ENCODE measurements at regions not wholly inside any gene's neighbourhood (a gene's known extent, or its start where the extent isn't known, plus 50 kb on each side); places are given as distances from the start of the nearest gene placed in this dataset.

GRCh38 chr13:66200555-66200954, 1029.6 kb downstream of the PCDH9 start:
- TF ChIP-seq EZH2phosphoT487 (IDR thresholded peaks at IDR 0.05; ENCODE audit: low read length) (no peak), EZH2 (optimal IDR thresholded peaks at IDR 0.05; ENCODE audit: low read depth, low read length) (no peak)
- Histone ChIP-seq H3K9ac (ENCODE audit: low read length) (no peak overlapping the region), H3K36me3 (replicated peaks; ENCODE audit: insufficient read depth, low read length) (no peaks in the 10 kb centered on the region), H3K79me2 (ENCODE audit: low read length) (no peaks in the 10 kb centered on the region), H3K4me1 (ENCODE audit: low read length) (no peaks in the 10 kb centered on the region), H3F3A (ENCODE audit: insufficient read depth, low read length) (no peaks in the 10 kb centered on the region), H4K20me1 (ENCODE audit: insufficient read depth, low read length) (no peaks in the 10 kb centered on the region), H3K9me2 (replicated peaks; ENCODE audit: insufficient read depth, low read length) (no peaks in the 10 kb centered on the region), H3K9me3 (replicated peaks; ENCODE audit: insufficient read depth, low read length) (no peaks in the 10 kb centered on the region), H3K27me3 (replicated peaks; ENCODE audit: insufficient read depth, low read length) (no peaks in the 10 kb centered on the region), H2AFZ (ENCODE audit: low read length) (no peak overlapping the region), H3K27ac (ENCODE audit: low read length) (no peak overlapping the region), H3K4me3 (ENCODE audit: low read length) (no peak overlapping the region), H3K4me2 (ENCODE audit: low read depth, low read length) (no peak overlapping the region)
- no peak for DNase-seq

GRCh38 chr13:66195238-66195637, 1034.9 kb downstream of the PCDH9 start:
- Histone ChIP-seq H3K9me2 (replicated peaks; ENCODE audit: insufficient read depth, low read length) (no peaks in the 10 kb centered on the region), H3K79me2 (ENCODE audit: low read length) (no peaks in the 10 kb centered on the region), H3K27me3 (replicated peaks; ENCODE audit: insufficient read depth, low read length) (no peaks in the 10 kb centered on the region), H2AFZ (ENCODE audit: low read length) (no peak overlapping the region), H3F3A (ENCODE audit: insufficient read depth, low read length) (no peaks in the 10 kb centered on the region), H4K20me1 (ENCODE audit: insufficient read depth, low read length) (no peaks in the 10 kb centered on the region), H3K4me2 (ENCODE audit: low read depth, low read length) (no peak overlapping the region), H3K4me3 (ENCODE audit: low read length) (no peak overlapping the region), H3K36me3 (replicated peaks; ENCODE audit: insufficient read depth, low read length) (no peaks in the 10 kb centered on the region), H3K27ac (ENCODE audit: low read length) (no peak overlapping the region), H3K9me3 (replicated peaks; ENCODE audit: insufficient read depth, low read length) (no peaks in the 10 kb centered on the region), H3K9ac (ENCODE audit: low read length) (no peak overlapping the region), H3K4me1 (ENCODE audit: low read length) (no peaks in the 10 kb centered on the region)
- no peak for DNase-seq
- TF ChIP-seq EZH2phosphoT487 (IDR thresholded peaks at IDR 0.05; ENCODE audit: low read length) = no peak
- TF ChIP-seq CTCF (IDR thresholded peaks at IDR 0.05; ENCODE audit: low read length) = no peak
- no peak for TF ChIP-seq EZH2 (optimal IDR thresholded peaks at IDR 0.05; ENCODE audit: low read depth, low read length)

GRCh38 chr13:66189986-66190385, 1040.2 kb downstream of the PCDH9 start:
- no peak overlapping the region for H3K4me3 ChIP-seq (ENCODE audit: low read length)
- no peaks in the 10 kb centered on the region for H3K27me3 ChIP-seq (replicated peaks; ENCODE audit: insufficient read depth, low read length)
- H3K9ac ChIP-seq (ENCODE audit: low read length) = no peak overlapping the region
- no peak overlapping the region for H2AFZ ChIP-seq (ENCODE audit: low read length)
- no peaks in the 10 kb centered on the region for H3K79me2 ChIP-seq (ENCODE audit: low read length)
- H3K9me3 ChIP-seq (replicated peaks; ENCODE audit: insufficient read depth, low read length) = no peaks in the 10 kb centered on the region
- DNase-seq = no peak
- H3K4me1 ChIP-seq (ENCODE audit: low read length) = no peaks in the 10 kb centered on the region
- H3F3A ChIP-seq (ENCODE audit: insufficient read depth, low read length) = no peaks in the 10 kb centered on the region
- TF ChIP-seq CTCF (IDR thresholded peaks at IDR 0.05; ENCODE audit: low read length) (no peak), EZH2phosphoT487 (IDR thresholded peaks at IDR 0.05; ENCODE audit: low read length) (no peak), EZH2 (optimal IDR thresholded peaks at IDR 0.05; ENCODE audit: low read depth, low read length) (no peak)
- H3K4me2 ChIP-seq (ENCODE audit: low read depth, low read length) = no peak overlapping the region
- no peaks in the 10 kb centered on the region for H3K9me2 ChIP-seq (replicated peaks; ENCODE audit: insufficient read depth, low read length)
- no peak overlapping the region for H3K27ac ChIP-seq (ENCODE audit: low read length)
- no peaks in the 10 kb centered on the region for H3K36me3 ChIP-seq (replicated peaks; ENCODE audit: insufficient read depth, low read length)
- H4K20me1 ChIP-seq (ENCODE audit: insufficient read depth, low read length) = no peaks in the 10 kb centered on the region

- H2AFZ ChIP-seq (ENCODE audit: low read length) = no peak overlapping the region
- H3F3A ChIP-seq (ENCODE audit: insufficient read depth, low read length) = no peaks in the 10 kb centered on the region
- H3K27ac ChIP-seq (ENCODE audit: low read length) = no peak overlapping the region
- no peak overlapping the region for H3K9ac ChIP-seq (ENCODE audit: low read length)
- TF ChIP-seq EZH2phosphoT487 (IDR thresholded peaks at IDR 0.05; ENCODE audit: low read length) (no peak), CTCF (IDR thresholded peaks at IDR 0.05; ENCODE audit: low read length) (no peak), EZH2 (optimal IDR thresholded peaks at IDR 0.05; ENCODE audit: low read depth, low read length) (no peak)
- no peaks in the 10 kb centered on the region for H3K79me2 ChIP-seq (ENCODE audit: low read length)
- no peaks in the 10 kb centered on the region for H3K9me3 ChIP-seq (replicated peaks; ENCODE audit: insufficient read depth, low read length)
- no peak overlapping the region for H3K4me2 ChIP-seq (ENCODE audit: low read depth, low read length)
- no peaks in the 10 kb centered on the region for H3K27me3 ChIP-seq (replicated peaks; ENCODE audit: insufficient read depth, low read length)
- H4K20me1 ChIP-seq (ENCODE audit: insufficient read depth, low read length) = no peaks in the 10 kb centered on the region
- H3K4me3 ChIP-seq (ENCODE audit: low read length) = no peak overlapping the region
- DNase-seq = no peak
- H3K4me1 ChIP-seq (ENCODE audit: low read length) = no peaks in the 10 kb centered on the region
- no peaks in the 10 kb centered on the region for H3K36me3 ChIP-seq (replicated peaks; ENCODE audit: insufficient read depth, low read length)
- no peaks in the 10 kb centered on the region for H3K9me2 ChIP-seq (replicated peaks; ENCODE audit: insufficient read depth, low read length)
Measured at GRCh38 chr13:66180836-66181235, 1049.3 kb downstream of the PCDH9 start.

All from MM.1S (cell line).